GM12878 (cell line): ENCODE measurements at regions not wholly inside any gene's neighbourhood (a gene's known extent, or its start where the extent isn't known, plus 50 kb on each side); places are given as distances from the start of the nearest gene placed in this dataset.

ENCODE experiments used
- ATAC-seq: fragments of 200-7000 bp; cut with Tn5 transposase; 3 replicates; pipeline ENCODE4 v1.9.1; 2020; ENCODE audit warnings: mild to moderate bottlenecking, moderate library complexity
- BruUV-seq: library from RNA; stranded (reverse); fragments of 400-500 nt; replicated peaks from 2 replicates; lab custom pipeline; 2021; lab: Mats Ljungman, UMichigan
- CTCF ChIA-PET: fragments of 300-600 bp; sonication (Branson Sonifier 250); formaldehyde crosslinking; extraction: SDS; loops from one replicate; lab custom pipeline; 2021; ENCODE audit warnings: inconsistent platforms; lab: Yijun Ruan, JAX
- POLR2A ChIA-PET: fragments of 350-600 bp; formaldehyde crosslinking; extraction: SDS; loops from one replicate; lab custom pipeline; 2021; ENCODE audit warnings: inconsistent platforms; lab: Charles Lee
- RAD21 ChIA-PET: fragments of 300-600 bp; sonication (Branson Sonifier 250); formaldehyde crosslinking; loops from one replicate; lab custom pipeline; 2023; ENCODE audit warnings: antibody characterized with exemption; ENCODE audit not compliant: unreplicated experiment; lab: Charles Lee
- SMC1A ChIA-PET: fragments of 300-600 bp; sonication (Branson Sonifier 250); formaldehyde crosslinking; loops from one replicate; lab custom pipeline; 2023; ENCODE audit not compliant: unreplicated experiment, uncharacterized antibody; lab: Charles Lee
- DNase-seq: peaks from one replicate; pipeline ENCODE4 v3.0.0-alpha.2; 2011; ENCODE audit warnings: low read depth, low spot score
- FAIRE-seq: peaks from 3 replicates; lab custom pipeline; 2011; peaks lifted over from hg19 to GRCh38; lab: Jason Lieb, UNC
- H2AFZ ChIP-seq: 2 replicates; pipeline ENCODE4 v1.6.0; 2011; ENCODE audit warnings: low read depth, low read length, control low read depth; ENCODE audit not compliant: control insufficient read depth
- H3K27ac ChIP-seq: 2 replicates; pipeline ENCODE4 v1.5.1; 2011; ENCODE audit warnings: control low read depth; ENCODE audit not compliant: control insufficient read depth, insufficient read depth
- H3K27me3 ChIP-seq, 2 experiments: replicated peaks in 1 of 2; 2 replicates each; pipeline versions ENCODE4 v1.6.0 to v1.6.1; 2011; ENCODE audit warnings: low read length in 1 of 2; ENCODE audit not compliant: control insufficient read depth in 2 of 2, insufficient read depth in 2 of 2
- H3K36me3 ChIP-seq, 2 experiments: 2 replicates each; pipeline ENCODE4 v1.5.1; 2011; ENCODE audit warnings: low read length in 1 of 2; ENCODE audit not compliant: control insufficient read depth in 2 of 2, insufficient read depth in 2 of 2
- H3K4me1 ChIP-seq: 2 replicates; pipeline ENCODE4 v1.6.1; 2011; ENCODE audit warnings: mild to moderate bottlenecking, low read length, moderate library complexity, mixed read lengths; ENCODE audit not compliant: control insufficient read depth, insufficient read depth
- H3K4me2 ChIP-seq: 2 replicates; pipeline ENCODE4 v1.6.0; 2011; ENCODE audit warnings: control low read depth; ENCODE audit not compliant: control insufficient read depth, insufficient read depth
- H3K4me3 ChIP-seq: fragments of 200-600 bp; sonication (generic); 2 replicates; pipeline ENCODE4 v1.5.1; 2016
- H3K79me2 ChIP-seq: 2 replicates; pipeline ENCODE4 v1.6.0; 2011; ENCODE audit warnings: low read length; ENCODE audit not compliant: control insufficient read depth, insufficient read depth
- H3K9ac ChIP-seq: 2 replicates; pipeline ENCODE4 v1.8.0; 2011; ENCODE audit warnings: low read length, control low read depth, mixed read lengths; ENCODE audit not compliant: control insufficient read depth, insufficient read depth
- H3K9me3 ChIP-seq: replicated peaks from 3 replicates; pipeline ENCODE4 v1.5.1; 2011; ENCODE audit warnings: mild to moderate bottlenecking, low read length; ENCODE audit not compliant: control insufficient read depth, insufficient read depth
- H4K20me1 ChIP-seq: 2 replicates; pipeline ENCODE4 v1.6.0; 2011; ENCODE audit not compliant: control insufficient read depth, insufficient read depth
- BMI1 ChIP-seq: fragments of 450-650 bp; IDR thresholded peaks from 2 replicates; pipeline ENCODE4 v1.6.1; 2016; ENCODE audit warnings: mild to moderate bottlenecking, moderate library complexity, borderline replicate concordance
- CEBPB ChIP-seq, 2 experiments: fragments of 150-350 bp in 1 of 2; IDR thresholded peaks; 2 replicates each; pipeline ENCODE4 v1.6.1; 2012 to 2014; ENCODE audit warnings: low read depth in 2 of 2, low read length in 2 of 2, borderline replicate concordance in 1 of 2, inconsistent platforms in 1 of 2
- CHD1 ChIP-seq: IDR thresholded peaks from 2 replicates; pipeline ENCODE4 v1.6.1; 2012; ENCODE audit warnings: low read depth, low read length, improper control_type of control experiment
- DPF2 ChIP-seq: fragments of 450-650 bp; IDR thresholded peaks from 2 replicates; pipeline ENCODE4 v1.6.1; 2017; ENCODE audit warnings: mild to moderate bottlenecking
- ETV6 ChIP-seq, 2 experiments: fragments of 450-650 bp in 1 of 2; IDR thresholded peaks in 1 of 2; conservative IDR thresholded peaks in 1 of 2; 2 replicates each; pipeline ENCODE4 v1.6.1; 2014; ENCODE audit warnings: antibody characterized with exemption in 1 of 2, borderline replicate concordance in 1 of 2, low read depth in 1 of 2, mild to moderate bottlenecking in 1 of 2, moderate library complexity in 1 of 2
- MXI1 ChIP-seq: fragments of 150-350 bp; IDR thresholded peaks from 2 replicates; pipeline ENCODE4 v1.6.1; 2011; ENCODE audit warnings: low read depth, mild to moderate bottlenecking, inconsistent platforms, low read length, improper control_type of control experiment
- NKRF ChIP-seq: fragments of 450-650 bp; conservative IDR thresholded peaks from 2 replicates; pipeline ENCODE4 v1.6.1; 2017; ENCODE audit warnings: mild to moderate bottlenecking, moderate library complexity
- NR2C2 ChIP-seq: IDR thresholded peaks from 2 replicates; pipeline ENCODE4 v1.6.1; 2011; ENCODE audit warnings: borderline replicate concordance, low read depth; ENCODE audit not compliant: control insufficient read depth, insufficient read length
- POLR2A ChIP-seq: IDR thresholded peaks from 2 replicates; pipeline ENCODE4 v1.6.1; 2011; ENCODE audit warnings: low read depth, mild to moderate bottlenecking, low read length
- POU2F2 ChIP-seq: IDR thresholded peaks from 3 replicates; pipeline ENCODE4 v1.6.1; 2011; ENCODE audit warnings: low read depth, mild to moderate bottlenecking, low read length, borderline replicate concordance
- SKIL ChIP-seq: fragments of 450-650 bp; IDR thresholded peaks from 2 replicates; pipeline ENCODE4 v1.6.1; 2017; ENCODE audit warnings: mild to moderate bottlenecking, low read depth, inconsistent platforms; ENCODE audit not compliant: poor library complexity, severe bottlenecking
- SP1 ChIP-seq: IDR thresholded peaks from one replicate; pipeline ENCODE4 v1.6.1; 2011; ENCODE audit warnings: low read depth, low read length
- SRF ChIP-seq, 2 experiments: IDR thresholded peaks; 2 replicates each; pipeline ENCODE4 v1.6.1; 2011; ENCODE audit warnings: low read depth in 2 of 2, low read length in 2 of 2, mild to moderate bottlenecking in 1 of 2, moderate library complexity in 1 of 2
- STAT3 ChIP-seq: IDR thresholded peaks from 2 replicates; pipeline ENCODE4 v1.6.1; 2011; ENCODE audit warnings: low read depth, low read length, improper control_type of control experiment
- TCF12 ChIP-seq: IDR thresholded peaks from 2 replicates; pipeline ENCODE4 v1.6.1; 2011; ENCODE audit warnings: low read depth, mild to moderate bottlenecking, low read length
- WGBS: methylation state at CpG from one replicate; pipeline ENCODE4 v1.1.6; 2016; ENCODE audit warnings: low lambda C conversion rate; ENCODE audit not compliant: insufficient replicate concordance, insufficient coverage; ENCODE audit errors: missing lambda C conversion rate; 5-methylcytosine and 5-hydroxymethylcytosine counted together
- in situ Hi-C: fragments of 300-500 bp; cut with MboI; formaldehyde crosslinking; loops from 9 replicates; pipeline ENCODE4 v1.14.3; 2018; ENCODE audit warnings: mixed read lengths
- intact Hi-C: fragments of 100-400 bp; cut with micrococcal nuclease; formaldehyde crosslinking; loops from one replicate; pipeline ENCODE4 v1.14.2; 2022; ENCODE audit not compliant: unreplicated experiment
- TF ChIP-seq, protein P1 (sequence below): fragments of 450-650 bp; IDR thresholded peaks from 2 replicates; pipeline ENCODE4 v1.6.1; 2017; ENCODE audit warnings: antibody characterized with exemption, mild to moderate bottlenecking, moderate library complexity

DNA sequence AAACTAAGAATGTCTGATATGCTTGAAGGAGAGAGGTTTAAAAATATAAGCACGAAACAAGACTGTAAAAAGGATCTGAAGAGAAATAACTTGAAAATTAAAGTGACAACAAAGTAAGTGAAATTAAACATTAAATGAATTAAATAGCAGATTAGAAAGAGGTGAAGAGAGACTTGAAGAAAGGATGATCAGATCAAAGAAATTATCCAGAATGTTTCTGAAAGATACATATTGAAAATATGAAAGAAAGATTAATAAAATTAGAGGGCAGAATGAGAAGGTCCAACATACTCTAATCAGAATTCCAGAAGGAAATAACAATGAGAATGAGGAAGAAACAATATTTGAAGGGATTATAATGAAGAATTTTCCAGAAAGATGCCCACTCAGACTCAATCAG lies 151.1 kb downstream of the FAM76B start:
- ChIA-PET SMC1A (no interaction called here), CTCF (no interaction called here), RAD21 (interaction anchor here (0.7 kb wide), 1 partner anchor 403 kb away, joined by 3 read pairs; no protein-coding TSS in a partner anchor), POLR2A (no interaction called here)
- peaks cover 9% of the 10 kb centered on the region for H3K4me1 ChIP-seq
- H2AFZ ChIP-seq: no peak overlapping the region
- ATAC-seq: no peak
- in situ Hi-C loops (no loop called here), intact Hi-C loops (no loop called here)
- FAIRE-seq: no peak
- BruUV-seq: no TSS peak
- H3K79me2 ChIP-seq: no peaks in the 10 kb centered on the region
- no peak overlapping the region for H3K9ac ChIP-seq
- no peak overlapping the region for H3K4me3 ChIP-seq
- no peak overlapping the region for H3K4me2 ChIP-seq
- no peaks in the 10 kb centered on the region for H4K20me1 ChIP-seq
- H3K36me3 ChIP-seq: no peaks in the 10 kb centered on the region
- no peaks in the 10 kb centered on the region for H3K27me3 ChIP-seq
- 17% methylated on average over 1 of the region's 1 CpG for WGBS
- no peaks in the 10 kb centered on the region for H3K9me3 ChIP-seq
- no peak for DNase-seq
- H3K27ac ChIP-seq: no peak overlapping the region
- TF ChIP-seq POLR2A (no peak), SRF (IDR thresholded peaks at IDR 0.05; ENCODE audit: low read depth in 2 of 2, low read length in 2 of 2) (no peak), ETV6 (conservative IDR thresholded peaks at IDR 0.05 in 1 of 2, IDR thresholded peaks at IDR 0.05 in 1 of 2; ENCODE audit: borderline replicate concordance in 1 of 2, low read depth in 1 of 2) (no peak), NKRF (no peak), STAT3 (no peak), POU2F2 (no peak), SP1 (no peak), MXI1 (no peak), CEBPB (IDR thresholded peaks at IDR 0.05; ENCODE audit: borderline replicate concordance in 1 of 2, low read depth in 2 of 2, low read length in 2 of 2) (no peak), NR2C2 (no peak), SKIL (no peak), BMI1 (no peak), TCF12 (no peak), CHD1 (no peak), DPF2 (no peak)
- TF ChIP-seq, protein P1, sequence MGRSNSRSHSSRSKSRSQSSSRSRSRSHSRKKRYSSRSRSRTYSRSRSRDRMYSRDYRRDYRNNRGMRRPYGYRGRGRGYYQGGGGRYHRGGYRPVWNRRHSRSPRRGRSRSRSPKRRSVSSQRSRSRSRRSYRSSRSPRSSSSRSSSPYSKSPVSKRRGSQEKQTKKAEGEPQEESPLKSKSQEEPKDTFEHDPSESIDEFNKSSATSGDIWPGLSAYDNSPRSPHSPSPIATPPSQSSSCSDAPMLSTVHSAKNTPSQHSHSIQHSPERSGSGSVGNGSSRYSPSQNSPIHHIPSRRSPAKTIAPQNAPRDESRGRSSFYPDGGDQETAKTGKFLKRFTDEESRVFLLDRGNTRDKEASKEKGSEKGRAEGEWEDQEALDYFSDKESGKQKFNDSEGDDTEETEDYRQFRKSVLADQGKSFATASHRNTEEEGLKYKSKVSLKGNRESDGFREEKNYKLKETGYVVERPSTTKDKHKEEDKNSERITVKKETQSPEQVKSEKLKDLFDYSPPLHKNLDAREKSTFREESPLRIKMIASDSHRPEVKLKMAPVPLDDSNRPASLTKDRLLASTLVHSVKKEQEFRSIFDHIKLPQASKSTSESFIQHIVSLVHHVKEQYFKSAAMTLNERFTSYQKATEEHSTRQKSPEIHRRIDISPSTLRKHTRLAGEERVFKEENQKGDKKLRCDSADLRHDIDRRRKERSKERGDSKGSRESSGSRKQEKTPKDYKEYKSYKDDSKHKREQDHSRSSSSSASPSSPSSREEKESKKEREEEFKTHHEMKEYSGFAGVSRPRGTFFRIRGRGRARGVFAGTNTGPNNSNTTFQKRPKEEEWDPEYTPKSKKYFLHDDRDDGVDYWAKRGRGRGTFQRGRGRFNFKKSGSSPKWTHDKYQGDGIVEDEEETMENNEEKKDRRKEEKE: no peak
